ENCODE measurements at regions not wholly inside any gene's neighbourhood (a gene's known extent, or its start where the extent isn't known, plus 50 kb on each side); places are given as distances from the start of the nearest gene placed in this dataset.

GRCh38 chr1:239538239-239538988 lies 152.0 kb downstream of the CHRM3 start:
- no peak for DNase-seq (ENCODE audit: low spot score)

- DNase-seq (ENCODE audit: low spot score): no peak
These were observed 152.7 kb downstream of the CHRM3 start for GRCh38 chr1:239539051-239539450.

- DNase-seq (ENCODE audit: low spot score): no peak
These were observed 153.4 kb downstream of the CHRM3 start for GRCh38 chr1:239539812-239540211.

GRCh38 chr1:239543873-239544272 lies 157.5 kb downstream of the CHRM3 start:
- no peak for DNase-seq (ENCODE audit: low spot score)

GRCh38 chr1:239545466-239545865 lies 159.1 kb downstream of the CHRM3 start:
- no peak for DNase-seq (ENCODE audit: low spot score)

GRCh38 chr1:239547987-239548386 lies 161.6 kb downstream of the CHRM3 start:
- DNase-seq (ENCODE audit: low spot score): no peak

DNA sequence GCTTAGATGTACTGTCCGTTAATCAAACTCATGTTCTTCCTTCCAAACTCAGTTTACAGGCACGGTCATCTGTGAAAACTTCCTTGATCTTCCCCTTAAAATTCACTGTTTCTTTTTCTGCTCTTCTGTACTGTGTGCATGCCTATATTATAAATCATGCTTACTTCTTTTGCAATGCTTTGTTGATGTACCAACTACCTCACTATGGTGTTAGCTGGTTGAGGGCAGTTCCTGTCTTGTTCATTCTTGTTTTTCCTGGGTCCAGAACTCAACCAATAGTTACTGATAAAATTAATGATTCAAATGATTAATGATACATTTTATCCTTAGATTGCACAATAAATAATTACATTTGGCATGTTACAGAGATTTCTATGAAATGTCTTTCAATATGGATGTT lies 163.8 kb downstream of the CHRM3 start:
- DNase-seq (ENCODE audit: low spot score): no peak

GRCh38 chr1:239555350-239555749 lies 169.0 kb downstream of the CHRM3 start:
- no peak for DNase-seq (ENCODE audit: low spot score)

- no peak for DNase-seq (ENCODE audit: low spot score)
These were observed 172.2 kb downstream of the CHRM3 start for GRCh38 chr1:239558559-239558958.

DNA sequence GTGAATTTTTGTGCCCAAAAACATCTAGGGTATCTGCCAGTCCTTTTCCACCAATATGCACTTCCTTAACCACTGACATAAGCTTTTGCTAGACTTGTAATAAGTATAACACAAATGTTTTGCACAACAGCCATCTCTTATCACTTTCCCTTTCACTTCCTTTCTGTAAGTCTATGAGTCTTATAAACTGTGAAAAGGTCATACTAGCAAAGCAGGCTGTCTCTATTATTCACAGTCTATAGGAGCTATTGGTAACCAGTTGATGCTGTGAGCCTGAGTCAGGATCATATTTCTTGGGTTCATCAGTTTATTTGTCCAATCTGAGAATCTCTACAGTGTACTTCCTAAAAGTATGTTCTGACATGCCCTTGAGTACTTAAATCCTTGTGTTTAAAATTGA lies 172.6 kb downstream of the CHRM3 start:
- DNase-seq (ENCODE audit: low spot score): no peak

DNA sequence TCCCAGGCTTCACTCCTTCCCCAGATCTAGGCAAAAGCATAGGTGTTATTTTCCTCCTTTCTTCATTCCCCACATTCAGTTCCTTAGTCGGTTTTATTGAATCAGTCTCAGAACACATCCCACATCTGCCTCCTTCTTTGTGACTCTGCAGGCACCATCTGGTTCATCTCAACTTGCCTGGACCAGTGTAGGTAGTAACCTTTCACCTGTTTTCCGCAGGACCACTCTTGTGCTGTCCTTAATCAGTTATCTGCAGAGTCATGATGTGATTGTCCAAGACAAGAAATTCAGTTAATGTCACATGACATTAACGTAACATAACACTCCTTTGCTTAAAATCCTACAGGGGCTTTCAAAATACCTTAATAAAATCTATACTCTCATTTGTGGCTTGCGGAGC lies 174.6 kb downstream of the CHRM3 start:
- DNase-seq (ENCODE audit: low spot score): no peak

DNA sequence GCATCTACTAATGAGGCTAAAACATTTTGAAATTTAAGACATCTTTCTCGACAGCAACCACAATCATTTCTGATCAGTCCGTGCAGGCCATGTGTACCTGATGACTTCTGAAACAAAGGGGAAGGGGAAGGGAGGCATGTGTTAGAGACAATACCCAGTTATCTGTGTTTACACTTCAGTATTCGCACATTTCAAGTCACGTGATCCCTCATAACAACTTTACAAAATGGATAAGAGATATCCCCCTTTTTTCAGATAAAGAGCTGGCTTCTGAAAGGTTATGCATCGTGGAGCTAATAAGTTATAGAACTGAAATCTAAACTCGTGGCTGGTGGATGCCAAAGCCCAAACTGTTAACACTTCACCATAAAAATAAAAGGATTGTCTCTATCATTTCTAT lies 175.7 kb downstream of the CHRM3 start:
- no peak for DNase-seq (ENCODE audit: low spot score)

DNA sequence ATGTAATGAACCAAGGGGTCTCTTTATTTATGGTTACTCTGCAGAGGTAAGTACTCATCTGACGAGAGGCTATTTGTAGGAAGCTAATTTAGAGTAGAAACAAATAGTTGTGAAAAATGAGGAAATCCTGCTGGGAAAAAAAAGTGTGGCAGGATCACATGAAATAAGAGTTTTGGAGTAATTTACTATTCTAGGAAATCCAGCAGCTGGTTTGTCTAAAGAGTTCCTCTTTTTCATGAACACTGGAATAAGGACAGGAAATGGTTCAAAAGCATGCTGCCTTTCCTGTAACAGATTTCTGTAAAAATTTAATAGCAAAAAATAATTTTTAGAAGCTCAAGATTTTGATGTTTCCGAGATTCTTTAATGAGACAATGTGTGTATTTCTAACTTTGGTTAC lies 177.3 kb downstream of the CHRM3 start:
- no peak for DNase-seq (ENCODE audit: low spot score)

DNA sequence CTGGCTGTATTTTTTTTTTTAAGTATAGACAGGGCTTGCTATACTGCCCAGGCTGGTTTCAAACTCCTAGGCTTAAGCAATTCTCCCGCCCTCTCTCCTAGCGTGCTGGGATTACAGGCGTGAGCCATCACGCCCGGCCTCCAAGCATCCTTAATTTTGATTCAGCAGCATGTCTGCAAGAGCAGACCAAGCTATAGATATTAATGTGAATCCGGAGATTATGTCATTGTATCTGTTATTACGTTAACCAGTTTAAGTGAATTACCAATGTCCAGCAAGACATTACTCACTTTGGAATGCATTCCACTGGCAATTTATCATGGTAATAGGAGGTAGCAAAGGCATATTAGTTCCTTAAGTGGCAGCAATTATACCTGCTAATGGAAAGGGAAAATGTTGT lies 179.7 kb downstream of the CHRM3 start:
- no peak for DNase-seq (ENCODE audit: low spot score)

DNA sequence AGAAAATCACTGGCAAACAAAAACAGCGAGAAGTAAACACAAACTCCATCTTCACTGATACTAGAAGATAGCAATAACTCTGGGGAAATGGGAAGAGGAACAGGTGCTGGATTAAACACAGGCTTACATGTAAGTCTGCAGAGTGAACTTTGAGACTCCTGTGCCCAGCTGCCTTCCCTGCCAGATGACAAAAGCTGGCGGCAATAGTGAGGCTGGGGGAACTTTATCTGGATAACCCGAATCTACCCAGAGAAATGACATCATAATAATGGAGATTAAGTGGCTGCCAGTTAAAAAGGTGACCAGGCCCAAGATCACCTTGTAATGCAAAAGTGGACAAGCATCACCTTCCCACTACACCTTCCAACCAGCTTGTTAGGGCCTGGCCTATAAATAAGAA lies 184.5 kb downstream of the CHRM3 start:
- no peak for DNase-seq (ENCODE audit: low spot score)

GRCh38 chr1:239572183-239572582 lies 185.8 kb downstream of the CHRM3 start:
- DNase-seq (ENCODE audit: low spot score): no peak

- no peak for DNase-seq (ENCODE audit: low spot score)
These were observed 187.7 kb downstream of the CHRM3 start for GRCh38 chr1:239574112-239574511.

DNA sequence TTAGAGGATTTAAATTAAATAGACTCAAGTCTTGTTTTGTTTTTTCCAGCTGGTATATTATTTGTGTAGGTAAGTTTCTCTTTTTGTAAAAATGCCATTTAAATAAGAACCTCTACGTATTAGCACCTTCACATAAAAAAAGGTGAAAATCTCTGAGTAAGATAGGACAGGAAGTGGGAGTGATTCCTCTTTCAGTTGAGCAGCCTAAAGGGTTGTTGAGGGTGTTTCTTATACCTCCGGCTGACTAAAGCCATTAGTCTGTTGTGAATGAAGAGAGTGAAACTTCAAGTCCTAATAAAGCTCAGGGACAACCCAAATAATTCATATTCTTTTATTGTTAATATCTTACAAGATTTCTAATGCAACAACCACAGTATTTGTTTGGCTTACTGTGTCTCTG lies 188.7 kb downstream of the CHRM3 start:
- DNase-seq (ENCODE audit: low spot score): no peak

DNA sequence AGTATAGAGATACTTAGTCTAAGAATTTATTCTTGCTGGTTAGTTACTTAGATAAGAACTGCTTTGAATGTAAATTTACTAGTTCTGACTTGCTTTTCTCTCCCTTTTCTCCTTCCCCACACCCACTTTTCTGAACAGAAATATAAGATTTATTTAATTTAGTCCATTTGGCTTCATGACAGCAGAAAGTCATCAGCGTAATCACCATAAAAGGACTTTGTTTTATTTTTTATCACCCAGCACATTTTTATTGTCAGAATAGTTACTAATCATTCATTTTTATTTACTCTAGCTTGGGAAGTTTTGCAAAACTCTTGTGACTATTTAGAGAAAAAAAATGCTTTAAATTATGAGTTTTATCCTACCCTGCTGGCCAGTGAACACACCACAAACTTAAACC lies 197.2 kb downstream of the CHRM3 start:
- DNase-seq (ENCODE audit: low spot score): no peak

GRCh38 chr1:239586128-239586527 lies 199.8 kb downstream of the CHRM3 start:
- DNase-seq (ENCODE audit: low spot score): no peak

- DNase-seq (ENCODE audit: low spot score): no peak
These were observed 200.7 kb downstream of the CHRM3 start for GRCh38 chr1:239587066-239587465.

DNA sequence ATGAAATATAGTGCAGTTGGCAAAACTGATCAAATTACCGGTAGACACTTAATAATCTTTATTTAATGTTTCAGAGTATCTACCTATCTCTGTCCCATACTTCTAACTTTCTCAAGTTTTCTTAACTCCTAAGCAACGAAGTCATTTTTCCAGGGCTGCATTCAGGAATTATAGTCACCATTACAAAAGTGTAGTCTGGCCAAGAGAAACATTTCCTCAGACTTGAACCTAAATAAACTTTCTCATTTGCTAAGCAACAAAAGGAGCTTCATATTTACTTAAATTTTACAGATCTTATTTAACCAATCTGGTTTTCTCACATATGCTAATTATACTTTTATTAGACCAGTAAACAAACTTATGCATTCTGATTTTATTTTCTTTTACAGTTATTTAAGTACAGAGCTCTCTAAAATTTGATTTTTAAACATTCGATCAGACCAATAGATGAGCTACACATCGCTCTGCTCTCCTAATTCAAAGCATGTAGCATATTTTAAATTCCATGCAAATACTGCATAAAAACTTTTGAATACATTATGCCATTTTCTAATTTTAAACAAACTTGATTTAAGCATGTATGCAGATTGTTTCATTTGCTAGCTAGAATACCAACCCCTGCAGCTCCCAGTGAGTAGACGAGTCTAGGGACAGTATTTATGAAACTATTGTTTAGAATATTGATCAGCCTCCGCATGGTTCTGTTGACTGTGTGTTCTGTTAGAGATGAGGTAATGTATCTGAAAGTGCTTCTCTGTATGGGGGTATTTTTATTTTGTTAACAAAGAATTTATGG lies 201.4 kb downstream of the CHRM3 start:
- no peak for DNase-seq (ENCODE audit: low spot score)

DNA sequence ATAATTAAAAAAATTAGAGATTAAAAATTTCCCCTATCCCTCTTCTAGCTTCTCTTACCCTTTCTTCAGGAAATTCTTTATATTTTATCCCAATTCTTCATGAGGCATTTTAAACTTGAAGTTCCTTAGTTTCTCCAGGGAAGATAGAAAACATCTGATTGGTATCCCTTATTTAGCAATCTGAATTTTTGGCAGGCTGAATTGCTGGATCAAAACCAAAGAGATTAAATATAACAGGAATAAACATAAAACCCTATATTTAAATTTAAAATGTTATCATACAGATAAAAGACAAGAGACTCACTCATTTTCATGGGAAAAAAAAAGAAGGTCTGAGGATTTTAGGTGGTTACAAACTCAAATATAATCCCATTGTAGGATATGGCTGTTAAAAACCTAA lies 204.2 kb downstream of the CHRM3 start:
- no peak for DNase-seq (ENCODE audit: low spot score)

DNA sequence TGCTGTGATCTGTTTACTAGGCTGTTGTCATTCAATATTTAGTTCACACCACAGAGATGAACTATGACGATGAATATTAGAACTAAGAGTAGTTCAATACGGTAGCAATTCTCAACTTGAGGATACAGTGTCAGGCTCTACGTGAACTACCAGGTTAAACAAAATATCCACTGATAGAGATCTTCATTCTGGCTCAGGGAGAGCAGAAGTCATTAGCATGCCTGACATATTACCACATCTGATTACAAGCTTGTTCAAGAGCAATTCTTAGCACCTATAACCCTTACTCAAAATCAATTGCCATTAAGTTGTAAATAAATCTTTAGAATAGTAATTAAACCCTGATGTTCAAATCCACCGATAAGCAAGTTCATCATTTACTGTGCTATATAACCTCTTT lies 207.2 kb downstream of the CHRM3 start:
- DNase-seq (ENCODE audit: low spot score): no peak

Measured in HuH-7.5 (cell line).